GM21381 (cell line): ENCODE measurements at regions not wholly inside any gene's neighbourhood (a gene's known extent, or its start where the extent isn't known, plus 50 kb on each side); places are given as distances from the start of the nearest gene placed in this dataset.
A peak's percentile ranks its signal among the peaks of the same experiment; 100 is the strongest.

Experiments used
- ATAC-seq: cut with Tn5 transposase; IDR thresholded peaks from one replicate; pipeline ENCODE4 v1.9.1; 2021; ENCODE audit warnings: mild to moderate bottlenecking, moderate library complexity; ENCODE audit not compliant: unreplicated experiment

DNA sequence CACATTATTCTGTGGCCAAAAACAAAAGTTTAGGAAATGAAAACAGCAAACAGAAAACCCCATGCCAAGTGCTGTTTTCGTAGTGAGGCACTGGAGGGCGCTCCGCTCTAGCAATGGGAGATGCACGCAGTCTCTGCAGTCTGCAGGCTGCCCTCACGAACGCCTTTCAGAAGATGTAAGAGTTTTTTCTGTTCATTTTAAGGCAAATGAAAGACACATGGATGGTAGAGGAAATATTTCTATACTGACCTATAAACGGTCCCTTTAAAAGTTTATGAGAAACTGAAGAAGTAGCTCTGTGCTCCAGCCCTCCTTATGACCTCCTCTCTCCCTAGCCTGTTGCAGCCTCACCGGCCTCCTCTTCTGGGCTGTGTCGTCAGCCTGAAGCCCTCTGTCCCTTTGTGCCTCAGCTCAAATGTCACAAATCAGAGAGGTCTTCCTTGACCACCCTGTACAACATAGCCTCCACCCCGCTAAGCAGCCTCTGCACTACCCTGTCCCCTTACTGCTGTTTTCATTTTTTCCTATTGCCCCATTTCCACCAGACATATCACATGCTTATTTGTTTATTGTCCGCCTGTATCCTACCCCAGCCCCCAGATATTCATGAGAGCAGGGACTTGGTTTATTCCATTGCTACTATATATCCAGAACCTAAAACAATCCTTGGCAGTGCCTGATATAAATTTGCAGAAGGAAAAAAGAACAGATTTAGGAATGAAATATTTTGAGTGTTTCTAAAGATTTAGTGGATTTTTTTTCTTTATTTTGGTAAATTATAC, 116.4 kb downstream of the TM9SF2 start:
- ATAC-seq: no peak

DNA sequence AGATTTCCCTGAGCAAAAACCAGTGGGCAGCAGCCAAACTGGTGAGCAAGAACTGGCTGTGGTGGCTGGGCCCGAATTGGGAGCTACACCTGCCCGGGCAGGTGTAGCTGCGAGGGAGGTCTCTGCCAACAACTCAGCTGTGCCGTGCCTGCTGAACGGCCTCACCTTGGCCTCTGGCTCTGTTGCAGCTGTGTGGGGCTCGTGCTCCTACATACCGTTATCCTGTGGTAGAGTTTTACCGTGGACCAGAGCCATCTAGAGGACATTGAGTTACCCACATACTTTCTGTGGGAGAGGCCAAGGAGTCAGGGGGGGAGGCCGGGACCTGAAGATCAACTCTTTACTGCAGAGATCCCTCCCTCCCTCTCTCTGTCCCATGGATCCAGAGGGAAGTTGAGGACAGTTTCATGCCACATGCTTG, 113.2 kb downstream of the TM9SF2 start:
- peak; percentile 75 for ATAC-seq
